Stomach (tissue), 4 donors: ENCODE measurements at regions not wholly inside any gene's neighbourhood (a gene's known extent, or its start where the extent isn't known, plus 50 kb on each side); places are given as distances from the start of the nearest gene placed in this dataset.

Experiments used
- EP300 ChIP-seq: sonication (generic); formaldehyde crosslinking; IDR thresholded peaks from one replicate; pipeline ENCODE4 v1.6.1; 2017; ENCODE audit warnings: antibody characterized with exemption
- POLR2A ChIP-seq, 4 donors: fragments of 450-650 bp; IDR thresholded peaks; one replicate each; pipeline ENCODE4 v1.6.1; 2016; ENCODE audit warnings: antibody characterized with exemption in 4 of 4, control low read depth in 2 of 4, mild to moderate bottlenecking in 1 of 4, moderate library complexity in 1 of 4
- TF ChIP-seq, protein P1 (sequence below), 7 experiments: fragments of 450-650 bp in 4 of 7; fragments of 200-600 bp in 3 of 7; sonication (generic) in 3 of 7; IDR thresholded peaks; one replicate each; pipeline ENCODE4 v1.5.1; 2016 to 2019; ENCODE audit warnings: antibody characterized with exemption in 7 of 7, control low read depth in 2 of 7, mild to moderate bottlenecking in 1 of 7

DNA sequence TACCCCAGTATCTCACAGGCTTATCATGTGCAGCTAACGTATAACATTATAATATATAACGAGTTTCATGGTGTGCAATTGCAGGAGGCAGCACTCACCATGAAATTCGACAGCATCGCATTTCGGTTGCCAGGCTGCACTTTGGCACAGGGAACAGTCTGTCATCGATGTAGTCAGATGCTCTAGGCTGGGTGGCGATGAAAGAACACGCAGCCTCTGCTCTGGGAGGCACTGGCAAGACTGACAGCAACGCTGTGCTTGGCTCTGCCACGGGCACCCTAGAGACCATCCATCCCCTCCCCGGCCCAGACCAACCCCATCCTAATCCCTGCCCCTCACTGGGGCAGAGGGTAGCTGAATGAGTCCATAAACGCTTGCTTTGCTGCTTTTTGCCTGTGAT is 290.8 kb downstream of the MED10 start:
- TF ChIP-seq EP300 = no peak
- TF ChIP-seq, protein P1, sequence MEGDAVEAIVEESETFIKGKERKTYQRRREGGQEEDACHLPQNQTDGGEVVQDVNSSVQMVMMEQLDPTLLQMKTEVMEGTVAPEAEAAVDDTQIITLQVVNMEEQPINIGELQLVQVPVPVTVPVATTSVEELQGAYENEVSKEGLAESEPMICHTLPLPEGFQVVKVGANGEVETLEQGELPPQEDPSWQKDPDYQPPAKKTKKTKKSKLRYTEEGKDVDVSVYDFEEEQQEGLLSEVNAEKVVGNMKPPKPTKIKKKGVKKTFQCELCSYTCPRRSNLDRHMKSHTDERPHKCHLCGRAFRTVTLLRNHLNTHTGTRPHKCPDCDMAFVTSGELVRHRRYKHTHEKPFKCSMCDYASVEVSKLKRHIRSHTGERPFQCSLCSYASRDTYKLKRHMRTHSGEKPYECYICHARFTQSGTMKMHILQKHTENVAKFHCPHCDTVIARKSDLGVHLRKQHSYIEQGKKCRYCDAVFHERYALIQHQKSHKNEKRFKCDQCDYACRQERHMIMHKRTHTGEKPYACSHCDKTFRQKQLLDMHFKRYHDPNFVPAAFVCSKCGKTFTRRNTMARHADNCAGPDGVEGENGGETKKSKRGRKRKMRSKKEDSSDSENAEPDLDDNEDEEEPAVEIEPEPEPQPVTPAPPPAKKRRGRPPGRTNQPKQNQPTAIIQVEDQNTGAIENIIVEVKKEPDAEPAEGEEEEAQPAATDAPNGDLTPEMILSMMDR (IDR thresholded peaks at IDR 0.05) = no peak
- TF ChIP-seq POLR2A (IDR thresholded peaks at IDR 0.05) = no peak
